Amniotic stem cell (primary cell): ENCODE measurements at regions not wholly inside any gene's neighbourhood (a gene's known extent, or its start where the extent isn't known, plus 50 kb on each side); places are given as distances from the start of the nearest gene placed in this dataset.

Experiments used
- DNase-seq: peaks from one replicate; lab custom pipeline; 2025; lab: John Stamatoyannopoulos, UW

DNA sequence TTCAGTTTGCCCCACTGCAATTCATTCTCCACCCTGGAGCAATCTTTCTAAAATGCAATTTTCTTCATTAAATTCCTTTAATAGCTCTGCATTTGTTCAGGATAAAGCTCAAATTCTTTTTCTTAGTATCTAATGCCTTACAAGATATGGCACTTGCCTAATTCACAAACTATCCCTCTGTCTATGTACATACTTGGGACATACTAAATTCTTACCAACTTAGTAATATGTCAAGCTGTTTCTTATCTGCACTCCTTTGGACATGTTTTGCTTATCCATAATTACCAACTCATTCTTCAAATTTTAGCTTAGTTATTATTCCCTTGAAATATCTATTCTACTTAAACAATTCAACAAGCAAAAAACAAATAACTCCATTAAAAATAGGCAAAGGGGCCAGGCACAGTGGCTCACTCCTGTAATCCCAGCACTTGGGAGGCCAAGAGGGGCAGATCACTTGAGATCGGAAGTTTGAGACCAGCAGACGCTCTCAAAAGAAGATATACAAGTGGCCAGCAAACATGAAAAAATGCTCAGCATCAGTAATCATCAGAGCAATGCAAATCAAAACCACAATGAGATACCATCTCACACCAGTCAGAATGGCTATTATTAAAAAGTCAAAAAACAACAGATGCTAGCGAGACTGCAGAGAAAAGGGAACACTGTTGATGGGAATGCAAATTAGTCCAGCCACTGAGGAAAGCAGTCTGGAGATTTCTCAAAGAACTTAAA, 96.9 kb downstream of the FAM76B start:
- DNase-seq, result peak; percentile 11

DNA sequence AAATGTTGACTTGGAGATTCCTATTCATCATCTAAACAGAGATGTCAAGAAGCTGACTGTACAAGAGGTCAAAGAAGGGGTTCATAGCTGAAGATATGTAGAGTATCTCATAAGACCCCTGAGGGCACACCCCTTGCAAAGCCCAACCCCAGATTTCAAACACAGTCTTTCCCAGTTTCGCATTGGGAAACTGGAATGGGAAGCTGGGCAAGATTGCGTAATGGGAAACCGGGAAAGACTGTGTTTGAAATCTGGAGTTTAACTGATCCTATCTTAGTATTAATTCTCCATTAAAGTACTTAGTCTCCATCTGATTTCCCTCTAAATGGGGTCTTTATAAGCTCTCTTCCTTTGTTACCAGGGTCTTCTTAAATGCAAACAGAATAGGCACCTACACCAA, 99.5 kb downstream of the FAM76B start:
- no peak for DNase-seq

DNA sequence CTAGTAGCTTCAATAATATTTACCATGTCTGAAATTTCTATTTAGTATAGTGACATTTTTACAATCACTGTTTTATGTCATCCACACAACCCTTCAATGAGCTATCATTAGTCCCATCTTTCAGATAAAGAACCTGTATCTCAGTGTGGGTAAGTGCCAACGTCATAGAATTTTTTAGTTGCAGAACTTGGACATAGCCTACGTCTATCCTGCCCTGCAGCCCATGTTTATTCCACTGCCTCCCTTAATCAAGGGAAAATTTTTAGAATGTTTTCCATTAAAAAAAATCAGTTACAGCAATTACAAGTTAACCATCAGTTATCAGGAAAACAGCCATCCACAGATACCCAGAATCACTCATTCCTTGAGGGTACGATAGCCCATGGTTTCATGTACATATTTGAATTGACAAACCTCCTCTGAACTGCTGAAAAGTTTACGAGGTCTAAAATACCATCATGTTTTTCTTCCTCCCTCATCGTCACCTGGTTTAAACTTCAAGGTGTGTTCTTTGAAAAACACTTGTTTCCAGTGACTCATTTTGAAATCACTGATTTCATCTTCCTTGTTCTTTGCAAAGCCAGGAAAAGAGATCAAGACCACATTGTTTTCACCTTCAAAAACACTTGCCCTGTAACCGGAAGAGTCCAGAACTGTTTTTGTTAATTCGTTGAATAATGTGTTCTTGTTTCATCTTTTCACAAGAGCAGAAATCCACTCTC, 100.9 kb downstream of the FAM76B start:
- no peak for DNase-seq

DNA sequence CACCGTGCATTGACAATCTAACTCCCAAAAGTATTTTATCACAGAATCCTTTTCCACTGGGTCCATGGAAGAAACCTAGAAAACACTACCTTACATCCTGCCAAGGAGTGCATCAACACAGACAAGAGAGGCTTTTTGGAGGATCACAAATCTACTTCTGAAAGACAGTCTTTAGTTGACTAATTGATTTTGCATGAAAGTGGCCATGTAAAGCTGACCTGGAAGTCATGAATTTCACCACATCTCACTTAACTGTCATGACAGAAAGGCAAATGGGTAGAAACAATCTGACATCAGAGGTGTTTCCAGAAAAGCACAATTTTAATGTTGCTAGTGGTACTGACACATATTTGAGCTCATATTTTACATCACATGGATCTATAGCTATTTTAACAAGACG, 101.6 kb downstream of the FAM76B start:
- no peak for DNase-seq

DNA sequence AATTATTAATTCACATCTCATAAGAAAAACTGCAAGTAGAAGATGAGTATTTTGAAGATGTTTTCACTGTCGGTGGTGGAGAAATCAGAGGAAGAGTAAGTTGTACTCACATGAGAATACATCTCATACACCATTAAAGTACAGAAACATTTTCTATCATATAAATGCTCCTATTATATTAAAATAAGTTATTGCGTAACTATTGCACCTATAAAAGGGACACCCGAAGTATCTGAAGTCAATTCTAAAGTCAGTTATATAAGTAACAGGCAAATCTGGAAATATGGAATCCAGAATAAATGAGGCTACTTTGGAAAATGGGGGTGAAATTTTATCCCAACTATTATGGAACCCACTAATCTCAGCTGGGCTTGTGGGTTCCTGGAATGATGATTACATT, 103.3 kb downstream of the FAM76B start:
- no peak for DNase-seq

DNA sequence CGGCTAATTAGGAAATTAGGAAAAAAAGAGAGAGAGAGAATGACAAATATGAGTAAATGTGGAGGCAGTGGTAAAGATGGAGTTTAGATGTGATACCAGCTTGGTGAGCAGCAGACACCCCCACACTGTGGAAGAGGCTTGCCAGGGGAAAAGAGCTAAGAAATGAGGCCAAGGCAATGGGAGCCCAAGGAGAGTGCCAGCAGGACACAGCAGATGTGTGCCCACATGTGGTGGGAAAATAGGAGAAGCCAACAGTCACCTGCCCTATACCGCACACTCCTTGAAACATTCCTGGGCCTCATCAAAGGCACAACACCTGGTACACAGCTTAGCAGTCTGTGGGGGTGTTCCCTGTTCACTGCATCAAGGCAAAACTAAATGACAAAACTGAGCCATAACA, 104.9 kb downstream of the FAM76B start:
- no peak for DNase-seq

DNA sequence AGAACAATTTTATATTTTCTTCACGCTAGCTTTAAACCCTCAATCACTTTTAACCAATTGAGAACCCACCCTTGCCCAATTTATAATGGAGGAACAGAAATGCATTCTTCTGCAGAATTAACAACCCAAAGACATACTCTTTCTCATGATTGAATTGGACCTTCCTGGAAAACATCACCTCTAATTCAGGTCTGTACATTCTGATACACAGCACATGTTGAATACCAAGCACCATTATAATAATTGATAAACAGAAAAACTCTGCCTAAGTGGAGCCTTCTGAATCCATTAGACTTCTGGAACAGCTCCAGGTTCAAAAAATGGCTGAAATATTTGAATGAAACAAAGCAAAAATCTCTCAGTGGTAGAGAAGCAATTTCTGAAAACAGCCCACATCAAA, 105.4 kb downstream of the FAM76B start:
- no peak for DNase-seq

DNA sequence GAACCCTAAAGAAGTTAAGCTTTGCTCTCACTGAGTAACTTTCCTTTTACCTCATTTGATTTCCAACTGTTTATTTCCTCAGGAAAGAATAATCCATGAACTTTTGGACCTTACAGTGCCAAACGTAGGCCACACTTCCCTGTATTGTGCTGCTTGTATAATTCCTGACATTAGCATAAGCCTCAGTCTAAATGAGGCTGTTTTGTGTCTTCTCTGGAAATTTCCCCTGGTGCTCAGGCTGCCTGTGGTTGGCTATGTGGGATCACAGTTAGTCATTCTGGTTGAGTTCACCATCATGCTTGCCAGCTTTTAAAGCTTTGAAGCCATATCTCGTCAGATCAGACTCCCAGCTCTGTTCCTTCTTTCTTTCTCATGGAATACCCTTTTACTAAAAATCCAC, 107.0 kb downstream of the FAM76B start:
- no peak for DNase-seq

DNA sequence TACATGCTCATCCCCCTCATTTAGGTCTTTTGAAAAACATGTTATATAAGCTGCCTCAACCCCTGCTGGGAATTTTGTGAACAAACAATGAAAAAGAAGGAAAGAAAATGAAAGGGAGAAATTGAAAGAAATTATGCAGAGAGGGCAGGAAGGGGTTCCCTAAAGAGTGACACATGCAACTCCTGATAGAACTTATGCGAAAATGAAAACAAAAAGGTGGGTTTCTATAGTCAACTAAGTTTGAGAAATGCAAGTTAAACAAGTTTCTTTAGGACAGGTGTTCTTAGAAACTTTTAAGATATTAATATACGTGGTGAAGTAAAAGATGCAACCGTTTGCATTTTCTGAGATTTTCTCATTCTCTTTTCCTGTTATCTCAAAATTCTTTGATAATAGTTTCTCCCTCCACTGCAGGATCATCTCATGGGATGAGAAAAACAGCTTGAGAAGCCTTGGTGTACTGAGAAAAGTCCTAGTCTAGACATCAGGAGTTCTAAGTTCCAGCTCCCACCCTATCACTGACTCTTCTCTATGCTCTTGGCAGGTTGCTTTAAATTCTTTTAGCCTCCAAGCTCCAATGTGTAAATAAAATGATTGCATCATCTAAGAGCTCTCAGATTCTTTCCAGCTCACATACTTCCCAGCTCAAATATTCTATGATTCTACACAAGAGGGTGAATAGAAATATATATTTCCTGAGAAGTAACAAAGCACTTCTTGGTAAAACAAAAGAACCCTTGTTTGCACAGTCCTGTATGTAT, 109.2 kb downstream of the FAM76B start:
- peak; percentile 36 for DNase-seq

DNA sequence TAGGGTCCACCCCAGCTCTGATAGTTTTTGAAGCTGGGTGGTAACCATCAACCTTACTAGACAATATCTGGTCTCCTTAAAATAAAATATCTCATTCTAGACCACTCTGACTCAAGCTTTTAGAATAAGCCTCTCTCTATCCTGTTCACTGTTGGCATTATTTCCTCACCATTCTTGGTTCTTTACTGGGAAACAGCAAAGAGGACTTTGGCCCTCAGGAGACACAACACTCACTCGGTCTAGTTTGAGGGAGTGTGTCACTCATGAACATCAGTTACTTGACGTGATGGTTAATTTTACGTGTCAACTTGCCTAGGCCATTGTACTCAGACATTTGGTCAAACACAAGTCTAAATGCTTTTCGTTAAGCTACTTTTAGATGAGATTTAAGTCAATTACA, 110.6 kb downstream of the FAM76B start:
- no peak for DNase-seq

DNA sequence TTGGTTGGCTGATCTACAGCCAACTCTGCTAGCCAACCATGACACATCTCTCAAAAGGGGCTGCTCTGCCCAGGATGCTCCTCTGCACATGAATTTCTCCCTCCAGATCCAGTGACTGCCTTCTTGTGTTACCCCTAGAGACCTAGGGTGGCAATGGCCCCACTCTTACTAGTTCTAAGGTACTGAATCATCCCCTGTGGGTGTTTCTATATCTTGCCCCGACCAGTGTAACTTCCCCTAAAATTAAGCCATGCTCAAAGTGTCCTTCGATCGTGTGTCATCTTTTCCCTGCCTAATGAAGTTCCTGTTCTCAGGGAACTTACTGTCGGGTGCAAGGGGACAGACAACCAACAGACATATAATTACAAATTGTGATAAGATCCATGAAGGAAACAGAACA, 113.3 kb downstream of the FAM76B start:
- no peak for DNase-seq

DNA sequence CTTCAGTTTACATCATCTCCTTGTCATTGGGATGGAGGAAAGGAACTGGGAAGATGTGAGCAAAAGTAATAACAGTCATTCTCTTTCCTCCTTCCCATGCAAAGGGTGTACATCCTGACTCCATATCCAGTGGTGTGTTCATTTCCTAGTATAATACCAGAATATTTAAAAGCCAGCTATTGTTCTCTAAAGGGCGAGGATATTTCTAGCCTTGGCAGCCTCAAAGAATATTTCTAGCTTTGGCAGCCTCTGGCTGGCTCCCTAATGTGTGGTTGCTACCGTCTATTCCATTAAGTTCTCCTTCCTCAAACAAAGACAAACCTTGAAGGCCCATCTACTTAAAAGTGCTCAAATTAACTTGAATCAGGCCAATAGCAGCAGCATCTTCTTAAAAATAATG, 114.0 kb downstream of the FAM76B start:
- DNase-seq, result no peak

DNA sequence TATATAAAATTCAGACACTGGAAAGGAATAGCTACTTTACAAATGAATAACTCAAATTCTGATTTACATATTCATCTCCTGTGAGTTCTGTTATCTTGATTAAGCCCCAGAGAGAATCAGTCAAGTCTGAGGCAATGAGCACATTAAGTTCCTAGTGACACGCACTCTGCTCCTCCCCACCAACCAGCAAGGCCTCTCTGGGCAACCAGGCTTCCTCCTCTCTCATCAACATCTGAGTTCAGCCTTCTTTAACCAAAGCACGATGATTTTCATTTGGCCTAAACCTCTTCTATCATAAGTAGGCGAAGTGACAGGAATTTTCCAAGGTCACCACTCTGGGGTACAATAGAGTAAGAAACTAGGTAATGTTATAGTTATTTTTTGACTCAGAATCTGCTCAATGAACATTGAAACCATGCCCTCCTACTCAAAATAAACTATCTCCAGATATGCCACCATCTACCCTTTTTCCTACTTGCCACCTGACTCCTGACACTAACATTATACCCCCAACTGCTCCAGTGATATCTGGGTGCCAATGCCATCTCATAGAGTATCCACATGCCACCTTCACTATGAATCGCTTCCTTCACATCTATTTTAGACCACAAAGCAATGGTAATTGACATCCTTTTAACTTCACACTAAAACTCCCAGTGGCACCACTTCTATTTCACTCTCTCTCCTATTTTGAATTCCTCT, 114.8 kb downstream of the FAM76B start:
- DNase-seq, result no peak

DNA sequence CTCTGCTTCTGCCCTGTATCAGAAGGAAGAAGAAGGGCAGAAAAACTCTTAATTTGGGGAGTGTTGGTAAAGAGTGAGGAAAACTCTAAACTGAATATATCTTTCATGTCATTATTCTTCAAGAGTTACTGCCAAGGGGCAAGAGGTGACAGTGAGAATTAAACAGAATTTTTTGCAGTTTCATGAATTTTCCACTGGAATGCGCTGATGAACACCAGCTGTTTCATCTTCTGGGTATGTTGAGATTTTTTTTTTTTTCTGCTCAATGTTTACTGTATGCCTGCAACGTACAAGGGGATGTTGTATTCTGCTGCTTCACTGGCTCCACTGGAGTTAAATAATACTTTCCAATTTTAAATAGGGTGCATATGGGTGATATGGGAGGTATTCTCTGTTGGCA, 117.8 kb downstream of the FAM76B start:
- no peak for DNase-seq

DNA sequence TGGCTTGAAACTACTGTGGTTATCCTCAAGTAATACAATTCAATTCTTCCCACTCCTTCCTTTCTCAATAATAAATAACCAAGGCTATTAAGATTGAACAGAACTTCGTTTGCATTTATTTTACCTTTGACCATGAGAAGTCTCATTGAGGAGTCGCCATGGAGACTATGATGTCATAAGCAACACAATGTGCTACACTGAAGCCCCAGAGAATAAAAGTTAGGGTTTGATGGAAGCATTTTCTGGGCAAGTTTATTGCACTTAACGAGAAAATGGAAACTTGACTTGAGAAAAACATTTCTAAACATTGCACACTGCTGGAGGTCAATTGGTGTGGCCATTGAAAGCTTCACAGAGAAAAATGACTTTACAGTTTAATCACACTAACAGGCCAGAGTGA, 121.5 kb downstream of the FAM76B start:
- no peak for DNase-seq

DNA sequence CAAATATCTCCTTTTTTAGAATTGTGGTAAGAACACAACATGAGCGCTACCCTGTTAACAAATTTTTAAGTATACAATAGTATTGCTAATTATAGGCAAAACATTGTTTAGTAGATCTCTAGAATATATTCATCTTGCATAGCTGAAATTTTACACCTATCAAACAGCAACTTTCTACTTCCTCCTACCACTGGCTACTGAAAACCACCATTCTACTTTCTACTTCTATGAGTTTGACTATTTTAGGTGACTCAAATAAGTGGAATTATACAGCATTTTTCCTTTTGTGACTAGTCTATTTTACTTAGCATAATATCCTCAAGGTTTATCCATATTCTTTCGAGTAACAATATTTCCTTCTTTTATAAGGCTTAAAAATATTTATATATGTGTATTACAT, 128.4 kb downstream of the FAM76B start:
- DNase-seq, result no peak

DNA sequence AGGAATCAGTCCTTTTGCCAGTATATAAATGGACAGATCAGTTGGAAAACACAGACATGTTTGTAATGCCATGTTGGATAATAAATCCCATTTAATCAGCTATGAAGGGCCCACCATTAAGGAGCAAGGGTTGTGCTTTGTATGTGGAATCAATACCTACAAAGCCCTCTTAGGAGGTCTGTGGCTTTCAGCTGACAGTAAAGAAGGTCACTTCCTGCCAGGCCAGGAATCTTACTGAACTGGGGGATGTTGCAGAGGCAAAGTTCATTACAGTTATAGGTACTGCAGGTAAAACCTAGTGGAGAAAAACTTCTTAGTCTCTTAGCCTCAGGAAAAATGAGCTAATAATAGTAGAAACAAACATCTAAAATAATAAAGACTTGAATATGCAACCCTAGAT, 129.5 kb downstream of the FAM76B start:
- DNase-seq, result no peak

DNA sequence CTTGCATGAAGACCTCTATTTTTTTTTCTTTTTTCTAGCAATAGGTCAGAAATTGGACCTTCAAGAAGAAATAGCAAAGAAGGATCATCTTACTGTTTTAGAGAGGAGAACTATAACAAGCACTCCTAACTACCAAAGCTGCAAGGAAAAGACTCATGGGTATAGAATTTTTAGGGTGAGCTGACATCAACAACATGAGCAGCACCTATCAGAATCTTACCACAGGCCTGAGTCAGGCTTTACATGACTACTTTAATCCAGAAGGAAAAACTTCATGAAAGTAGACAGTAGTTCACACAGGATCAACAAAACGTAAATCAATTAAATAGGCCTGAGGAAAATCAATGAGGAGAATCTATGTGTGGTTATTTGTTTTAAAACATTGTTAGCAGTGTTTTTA, 130.5 kb downstream of the FAM76B start:
- peak; percentile 9 for DNase-seq

DNA sequence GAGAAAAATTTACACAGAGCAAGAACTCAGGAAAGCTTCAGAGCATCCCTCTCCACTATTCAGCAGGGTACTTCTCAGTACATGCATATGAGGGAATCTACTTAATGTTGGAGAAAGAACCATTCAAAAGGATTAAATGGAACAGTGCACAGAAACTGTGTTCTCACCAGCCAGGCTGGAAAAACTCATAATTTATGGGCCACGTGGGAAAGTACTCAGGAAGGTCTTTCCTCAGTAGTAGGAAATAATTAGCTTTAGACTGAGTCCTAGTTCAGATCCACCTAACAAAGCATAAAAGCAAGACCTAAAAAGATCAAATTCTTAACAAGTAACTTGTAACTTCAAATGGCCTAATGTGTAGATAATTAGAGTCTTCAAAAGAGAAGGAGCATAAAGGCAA, 134.0 kb downstream of the FAM76B start:
- no peak for DNase-seq

DNA sequence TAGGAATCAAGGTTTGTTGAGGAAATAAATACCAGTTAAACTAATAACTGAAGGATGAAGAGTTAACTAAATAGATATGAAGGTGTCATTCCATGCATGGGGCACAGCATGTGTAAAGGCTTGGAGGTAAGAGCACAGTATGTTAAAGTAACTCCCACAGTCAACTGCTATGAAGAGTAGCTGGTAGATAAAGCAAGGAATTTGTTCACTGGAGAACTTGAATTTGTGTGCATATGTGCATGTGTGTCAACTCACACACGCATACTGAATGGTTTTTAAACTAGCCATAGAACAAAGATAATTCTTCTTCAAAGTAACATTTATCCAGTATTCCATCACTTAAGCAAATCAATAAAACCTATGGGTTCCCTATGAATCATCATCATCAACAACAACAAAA, 135.9 kb downstream of the FAM76B start:
- no peak for DNase-seq

DNA sequence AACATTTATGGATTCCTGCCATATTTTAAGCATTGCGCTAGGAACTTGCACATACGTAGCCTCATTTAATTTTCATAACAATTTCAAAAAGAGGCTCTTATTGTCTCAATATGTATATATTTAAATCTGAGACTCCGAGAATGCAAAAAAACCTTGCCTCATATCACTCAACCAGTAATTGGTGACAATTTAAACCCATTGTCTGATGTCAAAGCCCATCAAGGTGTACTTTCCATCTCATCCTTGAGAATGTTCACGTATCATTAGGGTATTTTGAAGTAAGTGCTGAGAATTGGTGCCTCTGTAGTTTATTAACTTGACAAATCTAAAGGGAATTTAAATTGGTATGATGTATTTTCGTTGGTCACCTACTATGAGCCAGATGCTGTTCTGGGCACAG, 136.5 kb downstream of the FAM76B start:
- DNase-seq, result no peak

DNA sequence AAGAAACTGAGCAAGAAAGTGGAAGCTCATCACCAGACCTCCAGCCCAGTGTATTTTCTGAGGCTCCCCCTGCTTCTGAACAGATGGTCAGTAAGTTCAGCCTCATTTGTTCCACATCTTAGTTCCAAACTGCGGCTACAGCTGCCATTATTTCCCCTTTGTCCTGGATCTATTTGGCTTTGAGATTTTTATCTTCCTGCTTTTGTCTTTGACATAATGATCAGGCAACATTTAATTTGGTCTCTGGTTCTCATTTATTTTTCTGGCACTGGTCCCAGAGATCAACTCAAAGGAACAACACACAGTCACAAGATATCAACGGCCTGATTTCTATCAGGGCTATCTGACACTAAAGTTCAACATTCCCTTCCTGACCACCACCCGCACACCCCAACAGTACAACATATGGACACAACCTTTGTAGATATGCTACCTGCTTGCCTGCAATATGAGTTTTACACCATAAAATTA, 137.5 kb downstream of the FAM76B start:
- no peak for DNase-seq
